Tibial nerve (tissue), 3 donors: ENCODE measurements at regions not wholly inside any gene's neighbourhood (a gene's known extent, or its start where the extent isn't known, plus 50 kb on each side); places are given as distances from the start of the nearest gene placed in this dataset.

ENCODE experiments used
- CTCF ChIP-seq, 5 experiments: fragments of 200-600 bp in 3 of 5; fragments of 450-650 bp in 2 of 5; sonication (generic) in 3 of 5; IDR thresholded peaks; one replicate each; pipeline ENCODE4 v1.5.1; 2016 to 2019; ENCODE audit warnings: antibody characterized with exemption in 5 of 5, mild to moderate bottlenecking in 3 of 5, moderate library complexity in 2 of 5
- POLR2A ChIP-seq, 2 donors: fragments of 450-650 bp; IDR thresholded peaks; one replicate each; pipeline ENCODE4 v1.6.1; 2017; ENCODE audit warnings: antibody characterized with exemption in 2 of 2, mild to moderate bottlenecking in 2 of 2, moderate library complexity in 2 of 2

GRCh38 chr2:122500316-122501105, 745.1 kb downstream of the TSN start:
- TF ChIP-seq CTCF (IDR thresholded peaks at IDR 0.05) (no peak), POLR2A (IDR thresholded peaks at IDR 0.05) (no peak)
